CD4-positive, alpha-beta T cell treated with Interferon alpha-2 for 1 hour (primary cell): ENCODE measurements at regions not wholly inside any gene's neighbourhood (a gene's known extent, or its start where the extent isn't known, plus 50 kb on each side); places are given as distances from the start of the nearest gene placed in this dataset.

Source experiments
- DNase-seq, 2 donors: peaks; one replicate each; pipeline ENCODE4 v3.0.0-alpha.2; 2020 to 2022

GRCh38 chr13:24085662-24086061 lies 74.9 kb upstream of the SPATA13 start:
- DNase-seq = no peak

DNA sequence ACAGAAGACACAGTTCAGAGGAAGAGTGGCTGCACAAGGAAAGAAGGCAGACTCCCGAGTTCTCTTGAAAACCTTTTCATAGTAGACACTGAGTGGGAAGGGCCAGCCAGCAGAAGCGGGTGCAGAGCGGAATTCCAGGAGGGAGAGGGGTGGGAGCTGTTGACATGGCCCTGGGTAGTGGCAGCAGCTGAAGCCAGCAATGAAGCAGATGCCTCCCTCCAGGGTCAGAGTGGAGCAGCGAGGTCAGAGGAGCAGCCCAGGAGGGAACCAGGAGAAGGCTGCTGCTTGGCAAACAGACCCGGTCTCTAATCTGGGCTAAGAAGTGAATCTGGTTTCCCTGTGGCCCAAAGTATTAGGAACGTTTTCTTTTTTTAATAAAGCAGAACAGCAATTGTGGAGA lies 73.9 kb upstream of the SPATA13 start:
- DNase-seq = no peak

DNA sequence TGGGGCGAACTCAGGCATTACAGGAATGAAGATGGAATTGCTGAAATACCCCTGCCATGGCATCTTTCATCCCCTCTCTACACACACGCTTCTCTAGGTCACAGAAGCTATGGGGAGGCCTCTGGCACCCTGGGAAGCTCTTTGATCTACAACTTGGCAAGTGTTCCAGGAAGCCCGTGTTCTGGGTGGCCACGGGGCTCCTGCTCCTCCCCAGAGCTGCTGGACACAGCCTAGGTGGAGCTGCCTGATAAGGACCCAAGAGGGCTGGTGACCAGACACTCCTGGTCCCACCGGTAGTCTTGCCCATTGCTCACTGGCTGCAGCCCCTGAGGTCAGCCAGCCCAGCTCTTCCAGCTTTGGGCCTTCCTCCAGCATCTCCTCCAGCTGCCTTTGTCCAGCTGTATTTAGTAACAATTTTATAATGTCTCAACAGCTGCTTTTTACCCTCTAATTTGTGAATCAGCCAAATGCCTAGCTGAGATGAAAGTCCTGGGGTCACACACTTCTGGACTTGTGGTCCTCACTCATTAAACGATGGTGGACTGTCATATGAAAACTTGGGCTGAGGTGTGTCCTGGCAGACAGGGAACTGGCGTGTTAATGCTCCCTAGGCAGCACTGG lies 72.8 kb upstream of the SPATA13 start:
- no peak for DNase-seq

GRCh38 chr13:24090049-24090448 lies 70.5 kb upstream of the SPATA13 start:
- DNase-seq = no peak

DNA sequence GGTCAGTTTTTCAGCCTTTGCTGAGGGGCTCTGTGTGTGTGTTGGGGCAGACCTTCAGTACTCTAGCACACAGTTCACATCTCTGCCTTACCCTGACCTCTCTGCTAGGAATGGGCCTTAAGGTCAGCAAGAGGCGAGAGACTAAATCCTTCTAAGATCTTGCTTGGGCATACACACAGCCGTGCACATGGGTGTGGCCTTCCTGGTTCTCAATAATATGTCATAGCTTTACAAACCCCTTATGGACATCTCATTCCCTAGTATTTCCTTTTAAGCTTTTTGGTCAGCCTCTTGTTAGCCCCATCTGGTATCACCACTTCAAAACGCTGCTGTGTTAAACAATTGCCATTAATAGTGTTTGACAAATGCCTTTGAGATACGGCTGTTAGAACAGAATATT lies 69.4 kb upstream of the SPATA13 start:
- no peak for DNase-seq

DNA sequence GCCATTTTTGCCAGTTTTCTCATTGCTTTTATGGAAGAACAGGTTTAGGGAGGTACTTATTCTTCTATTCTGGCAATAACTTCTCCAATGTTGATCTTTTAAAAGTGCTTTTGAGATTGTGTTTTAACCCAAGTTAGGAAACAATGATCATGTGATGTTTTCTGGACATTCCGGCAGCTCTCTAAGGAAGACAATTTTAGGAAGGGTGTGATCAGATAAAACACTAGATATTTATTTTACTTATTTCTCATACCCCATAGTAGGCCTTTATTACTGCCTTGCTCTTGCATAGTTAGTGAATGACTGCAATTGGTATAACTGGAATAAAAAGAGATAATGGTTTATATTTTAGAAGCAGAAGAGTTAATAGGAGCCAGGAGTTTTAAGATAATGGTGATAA lies 68.4 kb upstream of the SPATA13 start:
- no peak for DNase-seq

GRCh38 chr13:24093047-24093446 lies 67.5 kb upstream of the SPATA13 start:
- no peak for DNase-seq

GRCh38 chr13:24096659-24097058 lies 63.9 kb upstream of the SPATA13 start:
- no peak for DNase-seq

- DNase-seq = no peak
Observed at GRCh38 chr13:24097064-24097463, 63.5 kb upstream of the SPATA13 start.

DNA sequence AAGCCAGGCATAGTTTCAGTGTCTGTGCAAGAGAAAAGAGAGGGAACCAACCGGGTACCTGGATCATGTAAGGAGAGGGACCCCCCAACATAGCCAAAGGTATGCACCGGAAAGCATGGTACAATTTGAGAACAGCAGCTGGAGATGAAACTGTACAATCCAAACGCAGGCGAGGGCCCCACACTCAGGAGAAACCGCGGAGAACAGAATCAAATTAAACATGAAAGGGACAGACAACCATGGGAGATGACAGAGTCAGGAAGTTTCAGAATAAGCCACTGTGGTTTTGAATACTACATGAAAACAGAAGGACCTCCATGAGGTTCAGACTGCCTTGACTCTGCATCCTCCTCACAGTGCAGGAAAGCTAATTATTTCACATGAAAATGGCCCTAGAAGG lies 62.9 kb upstream of the SPATA13 start:
- no peak for DNase-seq

DNA sequence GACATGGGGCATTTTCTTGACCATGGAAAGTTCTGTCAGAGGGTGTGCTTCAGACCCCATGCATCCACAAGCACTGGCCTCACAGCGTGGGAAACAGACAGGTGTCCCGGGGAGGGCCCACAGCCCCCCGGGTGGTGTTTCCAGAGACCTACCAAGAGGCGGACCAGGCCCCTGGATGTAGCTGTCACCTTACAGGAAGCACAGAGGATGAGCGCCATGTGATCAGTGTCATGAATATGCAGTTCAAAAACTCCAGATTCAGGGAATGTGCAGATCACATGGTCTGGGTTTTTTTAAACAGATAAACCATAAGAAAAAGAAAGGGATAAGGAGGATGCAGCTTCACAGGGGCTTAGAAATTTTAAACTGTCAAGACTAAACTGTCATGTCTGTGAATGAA lies 61.0 kb upstream of the SPATA13 start:
- no peak for DNase-seq

GRCh38 chr13:24100188-24100587 lies 60.3 kb upstream of the SPATA13 start:
- DNase-seq = no peak

GRCh38 chr13:24103782-24104372 lies 56.6 kb upstream of the SPATA13 start:
- DNase-seq = no peak

DNA sequence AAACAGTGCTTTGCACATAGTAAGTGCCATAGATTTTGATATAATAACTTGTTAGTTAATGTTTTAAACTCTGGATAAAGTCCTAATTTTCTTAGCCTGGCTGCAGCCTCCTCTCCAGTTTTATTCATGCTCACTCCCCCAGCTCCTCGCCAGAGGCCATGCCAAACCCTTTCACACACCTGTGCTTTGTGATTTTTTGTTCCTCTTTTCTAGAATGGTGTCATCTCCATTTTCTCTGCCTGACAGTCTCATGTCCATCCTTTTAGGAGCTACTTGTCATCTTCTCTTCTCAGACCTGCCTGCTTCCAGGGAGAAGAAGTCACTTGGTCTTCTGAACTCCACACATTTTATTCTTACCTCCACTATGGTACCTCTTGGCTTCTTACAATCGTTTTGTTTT lies 55.8 kb upstream of the SPATA13 start:
- DNase-seq = no peak

DNA sequence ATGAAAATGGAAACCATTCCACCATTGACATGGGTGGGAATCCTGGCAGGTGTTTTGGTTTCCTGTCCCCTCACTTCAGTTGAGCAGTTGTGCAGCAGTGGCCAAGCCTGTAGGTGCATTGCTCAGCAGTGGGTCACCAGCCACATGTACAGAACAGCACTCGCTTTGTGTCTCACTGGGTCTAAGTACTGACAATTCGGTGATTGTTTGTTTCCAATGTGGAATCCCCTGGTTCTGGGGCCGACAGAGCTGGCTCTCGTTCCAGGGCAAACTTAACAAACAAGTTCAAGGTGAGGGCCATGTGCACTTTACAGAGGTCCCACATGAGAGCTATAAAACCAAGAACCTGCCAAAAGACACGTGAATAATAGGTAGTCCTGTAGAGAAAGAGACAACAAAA lies 54.1 kb upstream of the SPATA13 start:
- DNase-seq = no peak

DNA sequence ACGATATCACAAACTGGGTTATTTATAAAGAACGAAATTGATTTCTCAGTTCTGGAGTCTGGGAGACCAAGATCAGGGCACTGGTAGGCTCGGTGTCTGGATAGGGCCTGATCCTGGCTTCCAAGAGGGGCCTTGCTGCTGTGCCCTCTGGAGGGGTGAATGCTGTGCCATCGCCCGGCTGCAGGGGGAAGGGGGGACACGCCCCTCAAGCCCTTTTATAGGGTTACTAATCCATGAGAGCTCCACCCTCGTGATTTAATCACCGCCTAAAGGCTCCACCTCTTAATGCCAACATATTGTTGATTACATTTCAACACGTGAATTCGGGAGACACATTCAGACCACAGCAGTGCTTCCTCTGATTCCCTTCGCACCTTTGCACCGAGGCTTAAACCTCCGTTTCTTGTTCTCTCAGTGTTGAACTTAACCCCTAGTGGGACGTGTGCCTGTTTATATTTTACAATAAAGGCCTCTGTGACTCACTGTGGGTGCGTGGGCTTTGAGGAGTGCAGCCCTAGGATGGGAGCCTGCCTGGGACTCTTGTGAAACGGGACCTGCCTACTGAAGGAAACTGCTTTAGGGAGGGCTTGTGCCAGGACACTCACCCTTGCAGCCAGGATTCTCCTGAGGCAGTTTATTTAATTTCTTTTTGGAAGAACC lies 52.4 kb upstream of the SPATA13 start:
- DNase-seq = no peak

DNA sequence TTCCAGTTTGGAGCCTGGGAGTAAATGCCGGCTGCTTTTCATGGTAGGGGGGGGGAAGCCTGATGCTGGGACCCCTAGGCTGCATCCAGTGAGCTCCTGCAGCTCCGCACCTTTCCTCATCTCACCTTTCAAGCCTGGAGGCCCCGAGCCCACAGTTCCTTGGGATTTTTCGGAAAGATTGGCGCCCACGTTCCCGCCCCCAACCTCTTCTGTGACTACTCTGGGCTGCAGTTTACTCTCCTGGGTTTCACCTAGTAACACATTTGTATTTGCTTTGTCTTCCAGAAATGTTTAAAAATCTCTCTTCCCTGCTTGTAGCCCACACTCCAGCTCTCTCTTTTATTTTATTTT lies 51.9 kb upstream of the SPATA13 start:
- no peak for DNase-seq

GRCh38 chr13:24110011-24110410 lies 50.5 kb upstream of the SPATA13 start:
- DNase-seq = no peak
